ENCODE measurements at regions not wholly inside any gene's neighbourhood (a gene's known extent, or its start where the extent isn't known, plus 50 kb on each side); places are given as distances from the start of the nearest gene placed in this dataset.

DNA sequence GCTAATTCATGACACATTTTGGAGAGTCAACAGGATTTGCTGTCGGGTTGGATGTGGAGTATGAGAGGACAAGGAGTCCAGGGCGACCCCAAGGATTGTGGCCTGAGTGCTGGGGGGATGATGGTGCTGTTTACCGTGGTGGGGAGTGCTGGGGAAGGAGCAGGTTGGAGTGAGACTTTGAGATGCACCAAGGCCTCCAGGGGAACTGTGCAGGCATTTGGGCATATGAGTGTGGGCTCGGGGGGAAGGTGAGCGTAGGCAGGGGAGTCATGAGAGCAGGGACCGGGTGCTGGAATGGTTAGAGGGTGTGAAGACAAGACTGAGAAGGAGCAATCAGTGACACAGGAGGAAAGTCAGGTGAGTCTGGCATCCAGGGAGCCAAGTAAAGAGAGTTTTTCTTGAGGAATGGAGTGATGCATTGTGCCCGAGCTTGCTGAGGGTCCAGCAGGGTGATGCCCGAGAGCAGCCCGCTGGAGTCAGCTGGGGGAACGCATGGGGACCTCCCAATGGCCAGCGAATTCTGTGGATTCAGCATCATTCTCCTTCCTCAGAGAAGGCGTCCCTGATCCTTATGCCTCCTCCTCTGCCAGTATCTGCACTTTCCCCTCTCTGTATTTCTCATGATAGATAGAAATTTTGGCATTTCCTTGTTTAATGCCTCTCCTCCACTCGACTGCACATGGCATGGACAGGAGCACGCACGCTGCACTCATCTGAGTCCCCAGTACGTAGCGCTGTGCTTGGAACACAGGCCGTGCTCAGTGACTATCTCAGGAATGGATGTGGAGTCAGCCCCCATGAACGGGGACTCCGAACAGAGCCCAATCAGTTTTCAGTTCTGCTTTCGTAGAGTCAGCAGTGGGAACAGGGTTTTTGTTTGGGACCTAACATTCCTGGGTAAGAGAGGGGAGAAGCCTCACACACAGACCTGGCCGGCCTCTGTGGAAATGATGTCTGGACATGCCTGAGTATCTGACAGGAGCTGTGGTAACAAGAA lies 52.1 kb upstream of the ETV3 start:
- H3K27ac ChIP-seq (replicated peaks in 1 of 4): no peak overlapping the region
- TF ChIP-seq POLR2AphosphoS5 (IDR thresholded peaks at IDR 0.05) (no peak), EP300 (IDR thresholded peaks at IDR 0.05) (no peak), POLR2A (IDR thresholded peaks at IDR 0.05; ENCODE audit: low read depth) (no peak)
- TF ChIP-seq, protein P1, sequence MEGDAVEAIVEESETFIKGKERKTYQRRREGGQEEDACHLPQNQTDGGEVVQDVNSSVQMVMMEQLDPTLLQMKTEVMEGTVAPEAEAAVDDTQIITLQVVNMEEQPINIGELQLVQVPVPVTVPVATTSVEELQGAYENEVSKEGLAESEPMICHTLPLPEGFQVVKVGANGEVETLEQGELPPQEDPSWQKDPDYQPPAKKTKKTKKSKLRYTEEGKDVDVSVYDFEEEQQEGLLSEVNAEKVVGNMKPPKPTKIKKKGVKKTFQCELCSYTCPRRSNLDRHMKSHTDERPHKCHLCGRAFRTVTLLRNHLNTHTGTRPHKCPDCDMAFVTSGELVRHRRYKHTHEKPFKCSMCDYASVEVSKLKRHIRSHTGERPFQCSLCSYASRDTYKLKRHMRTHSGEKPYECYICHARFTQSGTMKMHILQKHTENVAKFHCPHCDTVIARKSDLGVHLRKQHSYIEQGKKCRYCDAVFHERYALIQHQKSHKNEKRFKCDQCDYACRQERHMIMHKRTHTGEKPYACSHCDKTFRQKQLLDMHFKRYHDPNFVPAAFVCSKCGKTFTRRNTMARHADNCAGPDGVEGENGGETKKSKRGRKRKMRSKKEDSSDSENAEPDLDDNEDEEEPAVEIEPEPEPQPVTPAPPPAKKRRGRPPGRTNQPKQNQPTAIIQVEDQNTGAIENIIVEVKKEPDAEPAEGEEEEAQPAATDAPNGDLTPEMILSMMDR (IDR thresholded peaks at IDR 0.05): no peak
- H3K4me3 ChIP-seq: no peak overlapping the region
- peaks cover 0 to 8% (median 5%) of the 10 kb centered on the region in 4 donors for H3K4me1 ChIP-seq
- H3K36me3 ChIP-seq: no peaks in the 10 kb centered on the region
- intact Hi-C loops (cut with DNase I): no loop called here
- DNase-seq (ENCODE audit: extremely low spot score): peak; percentile 87
- 78% methylated on average over 22 of the region's 22 CpGs for WGBS
- no peaks in the 10 kb centered on the region for H3K9me3 ChIP-seq
- H3K27me3 ChIP-seq: peaks cover 0 to 57% (median 13%) of the 10 kb centered on the region in 4 donors

DNA sequence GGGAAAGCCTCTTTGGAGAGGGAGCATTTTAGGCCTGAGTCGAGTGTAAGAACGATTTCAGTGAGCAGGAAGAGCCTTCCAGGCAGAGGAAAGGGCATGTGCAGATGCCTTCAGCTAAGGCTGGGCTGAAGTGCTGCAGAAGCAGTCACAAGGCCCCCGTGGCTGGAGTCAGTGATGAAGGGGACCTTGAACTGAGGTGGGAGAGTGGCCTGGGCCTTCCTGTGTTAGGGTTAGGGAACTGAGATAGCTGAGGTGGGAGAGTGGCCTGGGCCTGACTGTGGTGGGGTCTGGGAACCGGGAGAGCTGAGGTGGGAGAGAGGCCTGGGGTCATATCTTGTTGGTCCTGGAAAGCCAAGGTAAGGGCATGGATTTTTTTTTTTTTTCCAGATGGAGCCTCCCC lies 50.9 kb upstream of the ETV3 start:
- Histone ChIP-seq H3K4me3 (no peak overlapping the region), H3K36me3 (no peaks in the 10 kb centered on the region), H3K9me3 (no peaks in the 10 kb centered on the region), H3K4me1 (no peaks in the 10 kb centered on the region), H3K27me3 (peaks cover 0 to 47% (median 3%) of the 10 kb centered on the region in 4 donors), H3K27ac (replicated peaks in 1 of 4) (no peak overlapping the region)
- TF ChIP-seq EP300 (IDR thresholded peaks at IDR 0.05): no peak
- DNase-seq (ENCODE audit: extremely low spot score): no peak
- intact Hi-C loops (cut with DNase I): no loop called here
- WGBS: 77% methylated on average over 4 of the region's 4 CpGs
